C4-2B (cell line): ENCODE measurements at regions not wholly inside any gene's neighbourhood (a gene's known extent, or its start where the extent isn't known, plus 50 kb on each side); places are given as distances from the start of the nearest gene placed in this dataset.

Experiments used
- CTCF ChIP-seq: fragments of 450-650 bp; conservative IDR thresholded peaks from 2 replicates; pipeline ENCODE4 v1.5.1; 2017; ENCODE audit warnings: mild to moderate bottlenecking
- ZFX ChIP-seq: fragments of 450-650 bp; IDR thresholded peaks from 2 replicates; pipeline ENCODE4 v1.6.1; 2017

GRCh38 chr6:140653506-140653905, 1279.1 kb upstream of the CITED2 start:
- TF ChIP-seq CTCF (no peak), ZFX (no peak)
